SH-SY5Y (cell line): ENCODE measurements at regions not wholly inside any gene's neighbourhood (a gene's known extent, or its start where the extent isn't known, plus 50 kb on each side); places are given as distances from the start of the nearest gene placed in this dataset.

Experiments used
- GATA2 ChIP-seq: IDR thresholded peaks from 2 replicates; pipeline ENCODE4 v1.6.1; 2011; ENCODE audit warnings: mild to moderate bottlenecking, low read depth, low read length
- GATA3 ChIP-seq: IDR thresholded peaks from 2 replicates; pipeline ENCODE4 v1.6.1; 2011; ENCODE audit warnings: low read depth, mild to moderate bottlenecking, low read length, moderate library complexity

GRCh38 chr11:79747406-79747805 is 306.6 kb upstream of the TENM4 start:
- TF ChIP-seq GATA3 (no peak), GATA2 (no peak)
